ENCODE measurements at regions not wholly inside any gene's neighbourhood (a gene's known extent, or its start where the extent isn't known, plus 50 kb on each side); places are given as distances from the start of the nearest gene placed in this dataset.

DNA sequence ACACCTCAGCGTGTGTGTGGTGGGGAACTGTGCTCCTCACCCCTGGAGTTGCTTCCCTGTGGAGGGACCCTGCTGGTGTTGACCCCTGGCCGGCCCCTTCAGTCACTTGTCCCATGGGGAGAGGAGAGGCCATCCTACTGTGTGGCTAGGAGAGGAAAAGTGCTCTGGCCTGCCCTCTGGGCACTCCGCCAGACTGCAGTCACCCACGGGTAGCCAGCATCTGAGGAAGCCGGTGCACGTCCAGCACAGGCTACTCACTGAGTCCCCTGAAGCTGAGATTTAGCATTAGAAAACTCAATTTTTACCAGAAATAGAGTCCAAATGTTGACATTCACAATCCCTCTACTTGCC lies 211.5 kb upstream of the RAB6C start:
- TF ChIP-seq, protein P1, sequence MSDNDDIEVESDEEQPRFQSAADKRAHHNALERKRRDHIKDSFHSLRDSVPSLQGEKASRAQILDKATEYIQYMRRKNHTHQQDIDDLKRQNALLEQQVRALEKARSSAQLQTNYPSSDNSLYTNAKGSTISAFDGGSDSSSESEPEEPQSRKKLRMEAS (IDR thresholded peaks at IDR 0.05), result no peak
- TF ChIP-seq, protein P2, sequence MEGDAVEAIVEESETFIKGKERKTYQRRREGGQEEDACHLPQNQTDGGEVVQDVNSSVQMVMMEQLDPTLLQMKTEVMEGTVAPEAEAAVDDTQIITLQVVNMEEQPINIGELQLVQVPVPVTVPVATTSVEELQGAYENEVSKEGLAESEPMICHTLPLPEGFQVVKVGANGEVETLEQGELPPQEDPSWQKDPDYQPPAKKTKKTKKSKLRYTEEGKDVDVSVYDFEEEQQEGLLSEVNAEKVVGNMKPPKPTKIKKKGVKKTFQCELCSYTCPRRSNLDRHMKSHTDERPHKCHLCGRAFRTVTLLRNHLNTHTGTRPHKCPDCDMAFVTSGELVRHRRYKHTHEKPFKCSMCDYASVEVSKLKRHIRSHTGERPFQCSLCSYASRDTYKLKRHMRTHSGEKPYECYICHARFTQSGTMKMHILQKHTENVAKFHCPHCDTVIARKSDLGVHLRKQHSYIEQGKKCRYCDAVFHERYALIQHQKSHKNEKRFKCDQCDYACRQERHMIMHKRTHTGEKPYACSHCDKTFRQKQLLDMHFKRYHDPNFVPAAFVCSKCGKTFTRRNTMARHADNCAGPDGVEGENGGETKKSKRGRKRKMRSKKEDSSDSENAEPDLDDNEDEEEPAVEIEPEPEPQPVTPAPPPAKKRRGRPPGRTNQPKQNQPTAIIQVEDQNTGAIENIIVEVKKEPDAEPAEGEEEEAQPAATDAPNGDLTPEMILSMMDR (IDR thresholded peaks at IDR 0.05; ENCODE audit: low read depth, low read length, missing input control), result no peak
- TF ChIP-seq JUND (IDR thresholded peaks at IDR 0.05), result no peak
- TF ChIP-seq FOXA2 (IDR thresholded peaks at IDR 0.05), result no peak
- TF ChIP-seq FOXA1 (IDR thresholded peaks at IDR 0.05), result no peak
- no peak for TF ChIP-seq TAF1 (conservative IDR thresholded peaks at IDR 0.05)

Measured in liver (tissue), 3 donors.